CD14-positive monocyte (primary cell): ENCODE measurements at regions not wholly inside any gene's neighbourhood (a gene's known extent, or its start where the extent isn't known, plus 50 kb on each side); places are given as distances from the start of the nearest gene placed in this dataset.

Experiments
- DNase-seq, 3 donors: peaks; one replicate each; pipeline ENCODE4 v3.0.0-alpha.2; 2011 to 2022
- H2AFZ ChIP-seq: 2 replicates; pipeline ENCODE4 v1.6.0; 2012; ENCODE audit warnings: mild to moderate bottlenecking, low read depth, low read length, inconsistent platforms; ENCODE audit not compliant: insufficient read depth, poor library complexity, severe bottlenecking
- H3K27ac ChIP-seq, 2 donors: 1 replicate in 1 of 2; 2 replicates in 1 of 2; pipeline ENCODE4 v1.5.1; 2012 to 2013; ENCODE audit warnings: low read length in 2 of 2, control low read depth in 1 of 2, inconsistent platforms in 1 of 2, low read depth in 1 of 2, mild to moderate bottlenecking in 1 of 2
- H3K27me3 ChIP-seq, 2 donors: one replicate each; pipeline versions ENCODE4 v1.6.0 to v1.6.1; 2011 to 2013; ENCODE audit warnings: low read length in 2 of 2; ENCODE audit not compliant: control insufficient read depth in 2 of 2, insufficient read depth in 2 of 2
- H3K36me3 ChIP-seq, 2 donors: replicated peaks in 1 of 2; 1 replicate in 1 of 2; 2 replicates in 1 of 2; pipeline versions ENCODE4 v1.5.1 to v1.6.1; 2012 to 2013; ENCODE audit warnings: low read length in 2 of 2, control low read depth in 1 of 2, inconsistent platforms in 1 of 2, mild to moderate bottlenecking in 1 of 2; ENCODE audit not compliant: insufficient read depth in 2 of 2, control insufficient read depth in 1 of 2
- H3K4me1 ChIP-seq, 2 donors: 1 replicate in 1 of 2; 2 replicates in 1 of 2; pipeline versions ENCODE4 v1.5.1 to v1.6.1; 2012 to 2013; ENCODE audit warnings: low read length in 2 of 2, control low read depth in 1 of 2, inconsistent platforms in 1 of 2, mild to moderate bottlenecking in 1 of 2, moderate library complexity in 1 of 2; ENCODE audit not compliant: insufficient read depth in 2 of 2, control insufficient read depth in 1 of 2
- H3K4me2 ChIP-seq: replicated peaks from 2 replicates; pipeline ENCODE3; 2012; ENCODE audit warnings: low read length, moderate library complexity, mild to moderate bottlenecking; ENCODE audit not compliant: poor library complexity, severe bottlenecking; ENCODE audit errors: extremely low read depth
- H3K4me3 ChIP-seq, 3 experiments: fragments of 200-600 bp in 1 of 3; sonication (generic) in 1 of 3; replicated peaks in 1 of 3; 1 replicate in 2 of 3; 2 replicates in 1 of 3; pipeline ENCODE4 v1.5.1; 2011 to 2013; ENCODE audit warnings: low read length in 3 of 3, mild to moderate bottlenecking in 3 of 3, control low read depth in 2 of 3, low read depth in 2 of 3, inconsistent platforms in 1 of 3, moderate library complexity in 1 of 3
- H3K79me2 ChIP-seq: 2 replicates; pipeline ENCODE4 v1.6.0; 2012; ENCODE audit warnings: mild to moderate bottlenecking, control low read depth, inconsistent platforms, low read length, moderate library complexity; ENCODE audit not compliant: insufficient read depth
- H3K9ac ChIP-seq: 2 replicates; pipeline ENCODE4 v1.6.0; 2017; ENCODE audit warnings: low read length, mild to moderate bottlenecking; ENCODE audit not compliant: insufficient read depth, poor library complexity, severe bottlenecking
- H3K9me3 ChIP-seq, 2 donors: replicated peaks in 1 of 2; 1 replicate in 1 of 2; 2 replicates in 1 of 2; pipeline versions ENCODE4 v1.5.1 to v1.6.1; 2012 to 2013; ENCODE audit warnings: low read length in 2 of 2, control low read depth in 1 of 2; ENCODE audit not compliant: control insufficient read depth in 1 of 2, insufficient read depth in 1 of 2
- H4K20me1 ChIP-seq: 2 replicates; pipeline ENCODE4 v1.6.0; 2012; ENCODE audit warnings: mild to moderate bottlenecking, low read length, control low read depth, moderate library complexity; ENCODE audit not compliant: insufficient read depth
- H3K27ac Mint-ChIP-seq, 7 donors: one replicate each; pipeline ENCODE4 v1.8.0; 2020; ENCODE audit warnings: mild to moderate bottlenecking in 7 of 7, mixed read lengths in 7 of 7, moderate library complexity in 6 of 7, inconsistent platforms in 2 of 7
- H3K27me3 Mint-ChIP-seq, 3 donors: one replicate each; pipeline ENCODE4 v1.8.0; 2021 to 2022; ENCODE audit warnings: low read depth in 3 of 3, mild to moderate bottlenecking in 3 of 3, mixed read lengths in 3 of 3, moderate library complexity in 3 of 3, inconsistent platforms in 1 of 3
- H3K36me3 Mint-ChIP-seq, 2 donors: one replicate each; pipeline ENCODE4 v1.8.0; 2020; ENCODE audit warnings: mixed read lengths in 2 of 2, inconsistent platforms in 1 of 2, mild to moderate bottlenecking in 1 of 2
- H3K4me1 Mint-ChIP-seq: one replicate; pipeline ENCODE4 v1.8.0; 2020; ENCODE audit warnings: mild to moderate bottlenecking, mixed read lengths
- H3K4me3 Mint-ChIP-seq, 2 donors: one replicate each; pipeline ENCODE4 v1.8.0; 2020; ENCODE audit warnings: mild to moderate bottlenecking in 2 of 2, mixed read lengths in 2 of 2, moderate library complexity in 1 of 2
- H3K9me3 Mint-ChIP-seq, 7 donors: one replicate each; pipeline ENCODE4 v1.8.0; 2020 to 2022; ENCODE audit warnings: mixed read lengths in 7 of 7, mild to moderate bottlenecking in 6 of 7, moderate library complexity in 6 of 7, inconsistent platforms in 2 of 7
- WGBS: methylation state at CpG from one replicate; pipeline ENCODE4 v1.1.5; 2013; ENCODE audit warnings: missing lambda C conversion rate; ENCODE audit not compliant: insufficient coverage; 5-methylcytosine and 5-hydroxymethylcytosine counted together
- intact Hi-C, 2 donors: fragments of 100-400 bp; cut with micrococcal nuclease; formaldehyde crosslinking; loops; one replicate each; pipeline versions ENCODE4 v1.15.0 to v1.15.1; 2023
- TF ChIP-seq, protein P1 (sequence below): fragments of 200-600 bp; IDR thresholded peaks from one replicate; pipeline ENCODE4 v1.8.0; 2022; ENCODE audit warnings: antibody characterized with exemption, mild to moderate bottlenecking

DNA sequence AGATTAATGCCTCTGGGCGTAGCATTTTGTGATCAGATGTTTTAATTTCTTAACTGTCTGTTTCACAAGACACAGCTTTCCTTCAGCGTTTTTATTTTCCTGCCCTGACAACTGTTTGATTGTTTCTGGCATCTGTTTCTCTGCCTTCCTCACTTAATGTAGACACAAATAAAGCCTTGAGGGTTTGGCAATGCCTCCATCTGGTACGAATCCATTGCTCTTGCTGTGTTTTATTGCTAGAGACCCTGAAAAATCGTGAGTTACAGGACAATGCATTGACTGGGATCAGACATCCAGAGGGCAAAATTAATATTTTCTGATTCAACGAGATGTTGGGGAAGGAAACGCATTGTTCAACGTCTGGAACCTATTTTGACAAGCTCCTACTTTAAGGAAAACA, 363.5 kb downstream of the MRPL39 start:
- peaks cover 2 to 4% of the 10 kb centered on the region in 2 donors for H3K9me3 ChIP-seq
- no peak overlapping the region for H3K4me3 Mint-ChIP-seq
- no peaks in the 10 kb centered on the region for H3K79me2 ChIP-seq
- peaks cover 0 to 3% (median 0%) of the 10 kb centered on the region in 3 donors for H3K27me3 Mint-ChIP-seq
- H3K9ac ChIP-seq: no peak overlapping the region
- no peaks in the 10 kb centered on the region for H3K27me3 ChIP-seq
- no peak overlapping the region for H3K27ac ChIP-seq
- H3K27ac Mint-ChIP-seq: no peak overlapping the region
- H3K36me3 ChIP-seq: no peaks in the 10 kb centered on the region
- TF ChIP-seq, protein P1, sequence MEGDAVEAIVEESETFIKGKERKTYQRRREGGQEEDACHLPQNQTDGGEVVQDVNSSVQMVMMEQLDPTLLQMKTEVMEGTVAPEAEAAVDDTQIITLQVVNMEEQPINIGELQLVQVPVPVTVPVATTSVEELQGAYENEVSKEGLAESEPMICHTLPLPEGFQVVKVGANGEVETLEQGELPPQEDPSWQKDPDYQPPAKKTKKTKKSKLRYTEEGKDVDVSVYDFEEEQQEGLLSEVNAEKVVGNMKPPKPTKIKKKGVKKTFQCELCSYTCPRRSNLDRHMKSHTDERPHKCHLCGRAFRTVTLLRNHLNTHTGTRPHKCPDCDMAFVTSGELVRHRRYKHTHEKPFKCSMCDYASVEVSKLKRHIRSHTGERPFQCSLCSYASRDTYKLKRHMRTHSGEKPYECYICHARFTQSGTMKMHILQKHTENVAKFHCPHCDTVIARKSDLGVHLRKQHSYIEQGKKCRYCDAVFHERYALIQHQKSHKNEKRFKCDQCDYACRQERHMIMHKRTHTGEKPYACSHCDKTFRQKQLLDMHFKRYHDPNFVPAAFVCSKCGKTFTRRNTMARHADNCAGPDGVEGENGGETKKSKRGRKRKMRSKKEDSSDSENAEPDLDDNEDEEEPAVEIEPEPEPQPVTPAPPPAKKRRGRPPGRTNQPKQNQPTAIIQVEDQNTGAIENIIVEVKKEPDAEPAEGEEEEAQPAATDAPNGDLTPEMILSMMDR: no peak
- no peak overlapping the region for H3K4me2 ChIP-seq
- H2AFZ ChIP-seq: no peak overlapping the region
- intact Hi-C loops: no loop called here
- H3K4me1 Mint-ChIP-seq: no peaks in the 10 kb centered on the region
- no peaks in the 10 kb centered on the region for H3K4me1 ChIP-seq
- no peak overlapping the region for H3K4me3 ChIP-seq
- no peaks in the 10 kb centered on the region for H4K20me1 ChIP-seq
- H3K9me3 Mint-ChIP-seq: peaks cover 0 to 25% (median 9%) of the 10 kb centered on the region in 7 donors
- no peak for DNase-seq
- 81% methylated on average over 3 of the region's 7 CpGs for whole genome bisulfite sequencing
- no peaks in the 10 kb centered on the region for H3K36me3 Mint-ChIP-seq

DNA sequence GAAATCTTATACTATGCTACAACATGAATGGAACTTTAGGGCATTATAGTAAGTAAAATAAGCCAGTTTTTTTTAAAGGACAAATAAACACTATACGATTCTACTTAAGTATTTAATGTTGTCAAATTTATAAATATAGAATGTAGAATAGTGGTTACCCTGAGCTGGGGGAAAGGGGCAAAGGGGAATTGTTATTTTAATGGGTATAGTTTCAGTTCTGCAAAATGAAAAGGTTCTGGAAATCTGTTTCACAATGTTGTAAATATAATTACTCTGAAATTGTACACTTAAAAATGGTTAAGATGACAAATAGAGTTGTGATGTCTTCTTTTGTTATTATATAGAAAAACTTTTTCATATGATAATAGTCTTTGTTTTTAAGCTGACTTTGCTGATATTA, 366.3 kb downstream of the MRPL39 start:
- WGBS: no CpG with 5 or more reads among the region's 1 CpG

More for the DNA sequence above, 366.3 kb downstream of the MRPL39 start:
- H3K4me3 ChIP-seq: no peak overlapping the region
- no peaks in the 10 kb centered on the region for H4K20me1 ChIP-seq
- peaks cover 2 to 4% of the 10 kb centered on the region in 2 donors for H3K9me3 ChIP-seq
- H3K27ac Mint-ChIP-seq: no peak overlapping the region
- TF ChIP-seq, protein P1: no peak
- H3K27me3 Mint-ChIP-seq: peaks cover 0 to 2% (median 0%) of the 10 kb centered on the region in 3 donors
- H3K9ac ChIP-seq: no peak overlapping the region
- no peak overlapping the region for H2AFZ ChIP-seq
- H3K79me2 ChIP-seq: no peaks in the 10 kb centered on the region
- H3K27me3 ChIP-seq: no peaks in the 10 kb centered on the region
- H3K4me1 Mint-ChIP-seq: no peaks in the 10 kb centered on the region
- DNase-seq: no peak
- no peaks in the 10 kb centered on the region for H3K4me1 ChIP-seq
- intact Hi-C loops: no loop called here
- H3K4me3 Mint-ChIP-seq: no peak overlapping the region
- H3K36me3 ChIP-seq: no peaks in the 10 kb centered on the region
- no peak overlapping the region for H3K4me2 ChIP-seq
- H3K36me3 Mint-ChIP-seq: no peaks in the 10 kb centered on the region
- H3K27ac ChIP-seq: no peak overlapping the region
- H3K9me3 Mint-ChIP-seq: peaks cover 7 to 32% (median 14%) of the 10 kb centered on the region in 7 donors
